Lung (tissue), 11 donors: ENCODE measurements at regions not wholly inside any gene's neighbourhood (a gene's known extent, or its start where the extent isn't known, plus 50 kb on each side); places are given as distances from the start of the nearest gene placed in this dataset.

Experiments
- ATAC-seq: fragments of 200-7000 bp; cut with Tn5 transposase; one replicate; pipeline ENCODE4 v1.9.1; 2020; ENCODE audit warnings: moderate number of reproducible peaks; ENCODE audit not compliant: insufficient read depth, low FRiP score
- DNase-seq, 3 donors: peaks; one replicate each; pipeline ENCODE4 v3.0.0-alpha.2; 2013 to 2017
- H3K27ac ChIP-seq, 2 donors: one replicate each; pipeline ENCODE4 v1.5.1; 2013; ENCODE audit warnings: mild to moderate bottlenecking in 2 of 2, moderate library complexity in 2 of 2, control low read depth in 1 of 2, inconsistent platforms in 1 of 2, low read depth in 1 of 2, low read length in 1 of 2
- H3K27me3 ChIP-seq, 3 donors: one replicate each; pipeline ENCODE4 v1.5.1; 2013; ENCODE audit warnings: low read length in 2 of 3; ENCODE audit not compliant: control insufficient read depth in 3 of 3, insufficient read depth in 3 of 3
- H3K36me3 ChIP-seq, 4 donors: one replicate each; pipeline ENCODE4 v1.5.1; 2013; ENCODE audit warnings: low read length in 4 of 4, mild to moderate bottlenecking in 1 of 4, moderate library complexity in 1 of 4; ENCODE audit not compliant: control insufficient read depth in 4 of 4, insufficient read depth in 4 of 4
- H3K4me1 ChIP-seq, 5 donors: one replicate each; pipeline ENCODE4 v1.5.1; 2013; ENCODE audit warnings: low read length in 5 of 5, mild to moderate bottlenecking in 2 of 5, moderate library complexity in 1 of 5; ENCODE audit not compliant: control insufficient read depth in 5 of 5, insufficient read depth in 5 of 5
- H3K4me3 ChIP-seq: one replicate; pipeline ENCODE4 v1.5.1; 2013; ENCODE audit warnings: mild to moderate bottlenecking, control low read depth, moderate library complexity
- H3K9ac ChIP-seq, 2 donors: one replicate each; pipeline ENCODE4 v1.5.1; 2013; ENCODE audit warnings: low read length in 2 of 2, control low read depth in 1 of 2; ENCODE audit not compliant: insufficient read depth in 1 of 2
- H3K9me3 ChIP-seq, 4 donors: one replicate each; pipeline ENCODE4 v1.5.1; 2013; ENCODE audit warnings: low read length in 3 of 4, mild to moderate bottlenecking in 1 of 4, moderate library complexity in 1 of 4; ENCODE audit not compliant: control insufficient read depth in 4 of 4, insufficient read depth in 3 of 4
- WGBS, 2 donors: extraction: QIAGEN DNeasy Blood & Tissue Kit; methylation state at CpG; one replicate each; pipeline ENCODE4 v1.1.7; 2013; 5-methylcytosine and 5-hydroxymethylcytosine counted together
- TF ChIP-seq, protein P1 (sequence below): IDR thresholded peaks from 2 replicates; pipeline ENCODE4 v1.5.1; 2012; ENCODE audit warnings: mild to moderate bottlenecking; ENCODE audit errors: control extremely low read depth, extremely low read depth
- donor health status: control.
- donor health status: control.
- donor health status: Bipolar disorder and iron deficiency.
- donor health status: healthy.
- donor health status: DM: yes; HTN: yes; CAD: no.

DNA sequence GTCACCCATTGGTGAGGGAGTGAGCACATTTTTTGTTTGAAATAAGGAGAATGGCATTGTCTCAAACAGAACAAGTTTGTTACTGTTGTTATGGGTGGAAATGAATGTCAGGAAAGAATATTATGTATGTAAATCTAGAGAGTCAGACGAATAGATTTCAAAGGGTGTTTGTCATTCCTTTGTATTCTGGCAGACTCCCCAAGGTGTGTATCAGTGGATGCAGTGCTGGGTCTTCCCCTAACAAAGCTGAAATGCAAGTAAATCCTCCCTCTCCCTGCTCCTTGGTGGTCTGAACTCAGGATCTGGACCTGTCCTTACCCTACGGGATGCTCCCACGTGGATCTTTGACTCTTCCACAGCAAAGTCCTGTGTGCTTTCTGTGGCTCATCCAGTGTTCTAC lies 139.5 kb upstream of the ZNF516 start:
- ATAC-seq, result no peak
- no peak for DNase-seq
- no peaks in the 10 kb centered on the region for H3K4me1 ChIP-seq
- no peaks in the 10 kb centered on the region for H3K36me3 ChIP-seq
- TF ChIP-seq, protein P1, sequence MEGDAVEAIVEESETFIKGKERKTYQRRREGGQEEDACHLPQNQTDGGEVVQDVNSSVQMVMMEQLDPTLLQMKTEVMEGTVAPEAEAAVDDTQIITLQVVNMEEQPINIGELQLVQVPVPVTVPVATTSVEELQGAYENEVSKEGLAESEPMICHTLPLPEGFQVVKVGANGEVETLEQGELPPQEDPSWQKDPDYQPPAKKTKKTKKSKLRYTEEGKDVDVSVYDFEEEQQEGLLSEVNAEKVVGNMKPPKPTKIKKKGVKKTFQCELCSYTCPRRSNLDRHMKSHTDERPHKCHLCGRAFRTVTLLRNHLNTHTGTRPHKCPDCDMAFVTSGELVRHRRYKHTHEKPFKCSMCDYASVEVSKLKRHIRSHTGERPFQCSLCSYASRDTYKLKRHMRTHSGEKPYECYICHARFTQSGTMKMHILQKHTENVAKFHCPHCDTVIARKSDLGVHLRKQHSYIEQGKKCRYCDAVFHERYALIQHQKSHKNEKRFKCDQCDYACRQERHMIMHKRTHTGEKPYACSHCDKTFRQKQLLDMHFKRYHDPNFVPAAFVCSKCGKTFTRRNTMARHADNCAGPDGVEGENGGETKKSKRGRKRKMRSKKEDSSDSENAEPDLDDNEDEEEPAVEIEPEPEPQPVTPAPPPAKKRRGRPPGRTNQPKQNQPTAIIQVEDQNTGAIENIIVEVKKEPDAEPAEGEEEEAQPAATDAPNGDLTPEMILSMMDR, result no peak
- no peak overlapping the region for H3K27ac ChIP-seq
- H3K9me3 ChIP-seq, result peaks cover 0 to 2% (median 0%) of the 10 kb centered on the region in 4 donors
- WGBS, 2 donors, result 46 to 64% methylated on average over 3 of the region's 3 CpGs
- no peak overlapping the region for H3K9ac ChIP-seq
- no peak overlapping the region for H3K4me3 ChIP-seq
- H3K27me3 ChIP-seq, result no peaks in the 10 kb centered on the region

DNA sequence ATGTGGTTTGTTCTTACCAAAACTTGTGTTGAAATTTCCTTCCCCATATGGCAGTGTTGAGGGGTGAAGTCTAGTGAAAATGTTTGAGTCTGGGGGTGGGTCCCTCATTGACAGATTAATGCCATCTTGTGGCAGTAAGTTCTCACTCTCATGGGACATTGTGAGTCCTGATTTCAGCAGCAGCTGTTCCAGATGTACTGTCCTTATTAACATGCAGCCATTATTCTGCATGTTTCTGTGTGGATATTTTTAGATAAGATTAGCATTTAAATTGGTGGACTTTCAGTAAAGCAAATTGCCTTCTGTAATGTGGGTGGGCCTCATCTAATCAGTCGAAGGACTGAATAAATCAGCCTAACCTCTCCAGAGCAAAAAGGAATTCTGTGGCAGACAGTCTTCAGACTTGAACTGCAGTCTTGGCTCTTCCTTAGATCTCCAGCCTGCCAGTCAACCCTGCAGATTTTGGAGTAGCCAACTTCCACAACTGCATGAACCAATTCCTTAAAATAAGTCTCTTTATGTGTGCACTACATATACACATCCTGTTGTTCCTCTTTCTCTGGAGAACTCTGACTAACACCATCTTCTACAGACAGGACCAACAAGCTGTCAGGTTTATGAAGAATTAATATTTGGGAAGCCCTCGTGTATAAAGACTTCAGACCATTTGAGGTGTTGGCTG lies 138.7 kb upstream of the ZNF516 start:
- no peak overlapping the region for H3K4me3 ChIP-seq
- H3K4me1 ChIP-seq, result no peaks in the 10 kb centered on the region
- TF ChIP-seq, protein P1, result no peak
- no peak overlapping the region for H3K27ac ChIP-seq
- H3K9ac ChIP-seq, result no peak overlapping the region
- H3K9me3 ChIP-seq, result peaks cover 0 to 2% (median 0%) of the 10 kb centered on the region in 4 donors
- WGBS, 2 donors, result 79 to 93% methylated on average over 2 of the region's 2 CpGs
- no peaks in the 10 kb centered on the region for H3K36me3 ChIP-seq
- no peaks in the 10 kb centered on the region for H3K27me3 ChIP-seq
- ATAC-seq, result no peak
- DNase-seq, result no peak

DNA sequence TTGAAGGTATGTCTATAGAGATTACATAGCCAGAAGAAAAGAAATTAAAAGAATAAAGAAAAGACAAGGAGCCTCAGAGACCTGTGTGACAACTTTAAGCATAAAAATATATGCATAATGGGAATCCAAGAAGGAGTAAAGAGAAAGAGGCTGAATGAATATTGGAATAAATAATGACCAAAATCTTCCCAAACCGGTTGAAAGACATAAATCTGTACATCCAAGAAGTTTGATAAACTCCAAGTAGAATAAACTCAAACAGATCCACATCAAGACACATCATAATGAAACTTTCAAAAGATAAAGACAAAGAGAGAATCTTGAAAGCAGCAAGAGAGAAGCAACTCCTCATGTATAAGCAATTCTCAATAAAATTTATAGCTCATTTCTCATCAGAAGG lies 132.4 kb upstream of the ZNF516 start:
- H3K4me1 ChIP-seq, result peaks cover 0 to 5% (median under 1%) of the 10 kb centered on the region in 5 donors
- TF ChIP-seq, protein P1, result no peak
- ATAC-seq, result no peak
- no peak overlapping the region for H3K4me3 ChIP-seq
- H3K27me3 ChIP-seq, result no peaks in the 10 kb centered on the region
- 93 to 95% methylated on average over 1 of the region's 1 CpG for WGBS, 2 donors
- H3K9ac ChIP-seq, result no peak overlapping the region
- H3K36me3 ChIP-seq, result no peaks in the 10 kb centered on the region
- no peak overlapping the region for H3K27ac ChIP-seq
- DNase-seq, result no peak
- peaks cover 0 to 2% (median 0%) of the 10 kb centered on the region in 4 donors for H3K9me3 ChIP-seq

DNA sequence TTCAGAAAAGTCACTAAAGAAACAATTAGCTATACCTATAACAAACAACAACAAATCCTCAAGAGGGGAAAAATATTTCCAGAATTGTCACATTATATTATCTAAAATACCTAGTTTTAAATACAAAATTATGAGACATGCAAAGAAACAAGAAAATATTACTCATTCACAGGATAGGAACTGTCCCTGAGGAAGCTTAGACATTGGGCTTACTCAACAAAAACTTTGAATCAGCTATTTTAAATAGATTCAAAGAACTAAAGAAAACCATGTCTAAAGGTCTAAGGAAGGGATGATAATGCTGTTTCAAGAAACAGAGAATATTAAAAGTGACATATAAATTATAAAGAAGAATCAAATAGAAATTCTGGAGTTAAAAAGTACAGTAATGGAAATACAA lies 131.9 kb upstream of the ZNF516 start:
- no peak overlapping the region for H3K27ac ChIP-seq
- DNase-seq (no peak), ATAC-seq (no peak)
- H3K36me3 ChIP-seq, result no peaks in the 10 kb centered on the region
- TF ChIP-seq, protein P1, result no peak
- peaks cover 0 to 10% (median 6%) of the 10 kb centered on the region in 5 donors for H3K4me1 ChIP-seq
- H3K27me3 ChIP-seq, result no peaks in the 10 kb centered on the region
- H3K9ac ChIP-seq, result no peak overlapping the region
- H3K4me3 ChIP-seq, result no peak overlapping the region
- peaks cover 0 to 2% (median 0%) of the 10 kb centered on the region in 4 donors for H3K9me3 ChIP-seq
